ENCODE measurements at regions not wholly inside any gene's neighbourhood (a gene's known extent, or its start where the extent isn't known, plus 50 kb on each side); places are given as distances from the start of the nearest gene placed in this dataset.

DNA sequence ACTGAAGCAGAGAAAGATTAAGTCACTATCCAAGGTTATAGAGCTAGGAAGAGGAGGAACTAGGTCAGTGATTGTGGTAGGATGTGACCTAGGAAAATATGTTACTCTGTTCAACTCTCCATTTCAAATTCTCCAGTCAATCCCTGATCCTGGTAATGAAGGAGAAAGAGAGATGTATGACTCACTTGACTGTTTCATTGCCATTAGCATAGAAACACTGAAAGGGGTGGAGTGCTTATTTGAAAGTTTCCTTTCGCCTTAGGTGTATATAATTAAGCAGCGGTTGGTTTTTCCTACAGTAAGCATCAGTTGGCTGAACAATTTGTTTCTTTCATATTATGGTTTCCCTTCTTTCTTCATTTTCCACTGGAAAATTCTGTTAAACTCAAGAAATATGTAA lies 198.1 kb upstream of the CSNK1A1L start (continued):
- TF ChIP-seq YY1 (IDR thresholded peaks at IDR 0.05; ENCODE audit: extremely low read depth, insufficient replicate concordance, low read depth, low read length) = no peak
- TF ChIP-seq, protein P1, sequence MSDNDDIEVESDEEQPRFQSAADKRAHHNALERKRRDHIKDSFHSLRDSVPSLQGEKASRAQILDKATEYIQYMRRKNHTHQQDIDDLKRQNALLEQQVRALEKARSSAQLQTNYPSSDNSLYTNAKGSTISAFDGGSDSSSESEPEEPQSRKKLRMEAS (IDR thresholded peaks at IDR 0.05) = no peak
- no peak for TF ChIP-seq SRF (IDR thresholded peaks at IDR 0.05; ENCODE audit: low read depth)
- no peak for TF ChIP-seq EZH2phosphoT487 (IDR thresholded peaks at IDR 0.05; ENCODE audit: borderline replicate concordance)
- TF ChIP-seq, protein P2, sequence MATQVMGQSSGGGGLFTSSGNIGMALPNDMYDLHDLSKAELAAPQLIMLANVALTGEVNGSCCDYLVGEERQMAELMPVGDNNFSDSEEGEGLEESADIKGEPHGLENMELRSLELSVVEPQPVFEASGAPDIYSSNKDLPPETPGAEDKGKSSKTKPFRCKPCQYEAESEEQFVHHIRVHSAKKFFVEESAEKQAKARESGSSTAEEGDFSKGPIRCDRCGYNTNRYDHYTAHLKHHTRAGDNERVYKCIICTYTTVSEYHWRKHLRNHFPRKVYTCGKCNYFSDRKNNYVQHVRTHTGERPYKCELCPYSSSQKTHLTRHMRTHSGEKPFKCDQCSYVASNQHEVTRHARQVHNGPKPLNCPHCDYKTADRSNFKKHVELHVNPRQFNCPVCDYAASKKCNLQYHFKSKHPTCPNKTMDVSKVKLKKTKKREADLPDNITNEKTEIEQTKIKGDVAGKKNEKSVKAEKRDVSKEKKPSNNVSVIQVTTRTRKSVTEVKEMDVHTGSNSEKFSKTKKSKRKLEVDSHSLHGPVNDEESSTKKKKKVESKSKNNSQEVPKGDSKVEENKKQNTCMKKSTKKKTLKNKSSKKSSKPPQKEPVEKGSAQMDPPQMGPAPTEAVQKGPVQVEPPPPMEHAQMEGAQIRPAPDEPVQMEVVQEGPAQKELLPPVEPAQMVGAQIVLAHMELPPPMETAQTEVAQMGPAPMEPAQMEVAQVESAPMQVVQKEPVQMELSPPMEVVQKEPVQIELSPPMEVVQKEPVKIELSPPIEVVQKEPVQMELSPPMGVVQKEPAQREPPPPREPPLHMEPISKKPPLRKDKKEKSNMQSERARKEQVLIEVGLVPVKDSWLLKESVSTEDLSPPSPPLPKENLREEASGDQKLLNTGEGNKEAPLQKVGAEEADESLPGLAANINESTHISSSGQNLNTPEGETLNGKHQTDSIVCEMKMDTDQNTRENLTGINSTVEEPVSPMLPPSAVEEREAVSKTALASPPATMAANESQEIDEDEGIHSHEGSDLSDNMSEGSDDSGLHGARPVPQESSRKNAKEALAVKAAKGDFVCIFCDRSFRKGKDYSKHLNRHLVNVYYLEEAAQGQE (IDR thresholded peaks at IDR 0.05; ENCODE audit: low read depth) = no peak
- no peak for TF ChIP-seq TCF7L2 (IDR thresholded peaks at IDR 0.05; ENCODE audit: borderline replicate concordance, extremely low read depth, insufficient read depth, insufficient read length)

DNA sequence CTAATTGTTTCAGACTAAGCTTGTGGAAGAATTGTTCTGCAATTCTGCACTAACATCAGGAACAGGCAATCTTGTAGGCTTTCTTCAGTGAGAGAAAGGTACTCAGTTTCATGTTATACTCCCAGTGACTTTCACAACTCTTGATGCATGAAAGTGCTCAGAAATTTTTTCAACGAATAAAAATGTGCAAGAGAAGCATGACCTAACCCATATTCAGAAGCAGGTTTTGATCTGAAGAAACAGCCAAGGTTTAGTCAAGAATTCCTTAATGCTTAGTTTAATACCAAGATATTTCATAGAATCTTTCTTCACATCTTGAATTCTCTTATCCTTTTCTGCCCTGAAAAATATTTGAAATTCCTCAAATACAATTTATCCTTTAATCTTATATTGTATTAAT lies 197.2 kb upstream of the CSNK1A1L start:
- POLR2A ChIA-PET = no interaction called here
- no TSS peak for BruUV-seq (replicated peaks)
- Histone ChIP-seq H3K79me2 (ENCODE audit: insufficient read depth, low read length) (no peaks in the 10 kb centered on the region), H2AFZ (ENCODE audit: low read depth, low read length, poor library complexity, severe bottlenecking) (no peak overlapping the region), H3K4me3 (replicated peaks in 1 of 2; ENCODE audit: low read depth in 1 of 2, low read length in 2 of 2) (no peak overlapping the region), H3K9me2 (ENCODE audit: insufficient read depth) (no peaks in the 10 kb centered on the region), H4K20me1 (ENCODE audit: insufficient read depth) (no peaks in the 10 kb centered on the region), H3K36me3 (ENCODE audit: control insufficient read depth in 1 of 2, insufficient read depth in 2 of 2, low read length in 2 of 2) (no peaks in the 10 kb centered on the region), H3K9me3 (ENCODE audit: control insufficient read depth in 1 of 2, insufficient read depth in 1 of 2, low read depth in 1 of 2, low read length in 2 of 2) (peaks cover 0 to 36% of the 10 kb centered on the region in 2 experiments; a peak in 2 of 4 replicates), H3K27me3 (ENCODE audit: insufficient read depth, low read length) (no peaks in the 10 kb centered on the region), H3K9ac (ENCODE audit: low read length) (no peak overlapping the region), H3K4me2 (ENCODE audit: low read length) (no peak overlapping the region), H3K27ac (ENCODE audit: low read depth, low read length) (no peak overlapping the region), H3K4me1 (ENCODE audit: control insufficient read depth in 1 of 2, insufficient read depth in 2 of 2, low read length in 2 of 2) (no peaks in the 10 kb centered on the region)
- RAD21 ChIA-PET (ENCODE audit: low non-redundant PET in 1 of 2, low total read pairs in 2 of 2, uncharacterized antibody in 2 of 2, unreplicated experiment in 2 of 2) = no interaction called here
- no peak for DNase-seq (ENCODE audit: low read depth, low spot score)
- CTCF ChIA-PET = no interaction called here
- ATAC-seq = no peak
- intact Hi-C loops (cut with micrococcal nuclease) = no loop called here
- TF ChIP-seq RAD21 (IDR thresholded peaks at IDR 0.05; ENCODE audit: low read depth) (no peak), CBX3 (IDR thresholded peaks at IDR 0.05; ENCODE audit: low read depth) (no peak), SRF (IDR thresholded peaks at IDR 0.05; ENCODE audit: low read depth) (no peak), FOSL1 (IDR thresholded peaks at IDR 0.05; ENCODE audit: low read depth) (no peak), POLR2A (IDR thresholded peaks at IDR 0.05; ENCODE audit: borderline replicate concordance, extremely low read depth, insufficient read depth, insufficient read length) (no peak), ELF1 (IDR thresholded peaks at IDR 0.05; ENCODE audit: borderline replicate concordance, low read depth) (no peak)
- TF ChIP-seq, protein P3, sequence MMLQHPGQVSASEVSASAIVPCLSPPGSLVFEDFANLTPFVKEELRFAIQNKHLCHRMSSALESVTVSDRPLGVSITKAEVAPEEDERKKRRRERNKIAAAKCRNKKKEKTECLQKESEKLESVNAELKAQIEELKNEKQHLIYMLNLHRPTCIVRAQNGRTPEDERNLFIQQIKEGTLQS (IDR thresholded peaks at IDR 0.05) = no peak
- TF ChIP-seq, protein P4, sequence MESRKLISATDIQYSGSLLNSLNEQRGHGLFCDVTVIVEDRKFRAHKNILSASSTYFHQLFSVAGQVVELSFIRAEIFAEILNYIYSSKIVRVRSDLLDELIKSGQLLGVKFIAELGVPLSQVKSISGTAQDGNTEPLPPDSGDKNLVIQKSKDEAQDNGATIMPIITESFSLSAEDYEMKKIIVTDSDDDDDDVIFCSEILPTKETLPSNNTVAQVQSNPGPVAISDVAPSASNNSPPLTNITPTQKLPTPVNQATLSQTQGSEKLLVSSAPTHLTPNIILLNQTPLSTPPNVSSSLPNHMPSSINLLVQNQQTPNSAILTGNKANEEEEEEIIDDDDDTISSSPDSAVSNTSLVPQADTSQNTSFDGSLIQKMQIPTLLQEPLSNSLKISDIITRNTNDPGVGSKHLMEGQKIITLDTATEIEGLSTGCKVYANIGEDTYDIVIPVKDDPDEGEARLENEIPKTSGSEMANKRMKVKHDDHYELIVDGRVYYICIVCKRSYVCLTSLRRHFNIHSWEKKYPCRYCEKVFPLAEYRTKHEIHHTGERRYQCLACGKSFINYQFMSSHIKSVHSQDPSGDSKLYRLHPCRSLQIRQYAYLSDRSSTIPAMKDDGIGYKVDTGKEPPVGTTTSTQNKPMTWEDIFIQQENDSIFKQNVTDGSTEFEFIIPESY (IDR thresholded peaks at IDR 0.05; ENCODE audit: extremely low read depth, insufficient replicate concordance, low read length) = no peak
- TF ChIP-seq, protein P5, sequence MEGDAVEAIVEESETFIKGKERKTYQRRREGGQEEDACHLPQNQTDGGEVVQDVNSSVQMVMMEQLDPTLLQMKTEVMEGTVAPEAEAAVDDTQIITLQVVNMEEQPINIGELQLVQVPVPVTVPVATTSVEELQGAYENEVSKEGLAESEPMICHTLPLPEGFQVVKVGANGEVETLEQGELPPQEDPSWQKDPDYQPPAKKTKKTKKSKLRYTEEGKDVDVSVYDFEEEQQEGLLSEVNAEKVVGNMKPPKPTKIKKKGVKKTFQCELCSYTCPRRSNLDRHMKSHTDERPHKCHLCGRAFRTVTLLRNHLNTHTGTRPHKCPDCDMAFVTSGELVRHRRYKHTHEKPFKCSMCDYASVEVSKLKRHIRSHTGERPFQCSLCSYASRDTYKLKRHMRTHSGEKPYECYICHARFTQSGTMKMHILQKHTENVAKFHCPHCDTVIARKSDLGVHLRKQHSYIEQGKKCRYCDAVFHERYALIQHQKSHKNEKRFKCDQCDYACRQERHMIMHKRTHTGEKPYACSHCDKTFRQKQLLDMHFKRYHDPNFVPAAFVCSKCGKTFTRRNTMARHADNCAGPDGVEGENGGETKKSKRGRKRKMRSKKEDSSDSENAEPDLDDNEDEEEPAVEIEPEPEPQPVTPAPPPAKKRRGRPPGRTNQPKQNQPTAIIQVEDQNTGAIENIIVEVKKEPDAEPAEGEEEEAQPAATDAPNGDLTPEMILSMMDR (IDR thresholded peaks at IDR 0.05 in 2 of 3, conservative IDR thresholded peaks at IDR 0.05 in 1 of 3; ENCODE audit: borderline replicate concordance in 1 of 3, insufficient read depth in 1 of 3, low read depth in 2 of 3, low read length in 2 of 3) = no peak

Data from HCT116 (cell line).